Superior temporal gyrus (tissue), 1 donor: ENCODE measurements at regions not wholly inside any gene's neighbourhood (a gene's known extent, or its start where the extent isn't known, plus 50 kb on each side); places are given as distances from the start of the nearest gene placed in this dataset.

Source experiments
- DNase-seq: peaks from one replicate; pipeline ENCODE4 v3.0.0-alpha.2; 2016; ENCODE audit errors: extremely low spot score

DNA sequence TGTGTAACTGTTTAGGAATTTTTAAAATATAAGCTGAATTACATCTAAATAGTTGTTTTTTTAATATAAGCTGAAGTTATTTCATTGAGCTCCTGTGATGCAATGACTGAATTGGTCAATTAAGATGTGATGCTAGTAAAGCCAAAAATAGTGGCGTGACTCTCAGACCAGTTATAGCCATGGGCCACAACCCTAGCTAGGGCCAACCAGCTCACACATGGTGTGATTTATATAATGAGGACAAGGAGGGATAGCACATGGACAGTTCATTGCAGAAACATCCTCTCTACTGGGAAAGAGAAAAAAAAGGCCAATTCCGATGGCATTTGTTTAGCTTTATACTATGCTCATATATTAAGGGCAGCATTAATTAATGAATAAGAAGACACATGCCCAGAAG, 119.3 kb upstream of the PROX1 start:
- no peak for DNase-seq

DNA sequence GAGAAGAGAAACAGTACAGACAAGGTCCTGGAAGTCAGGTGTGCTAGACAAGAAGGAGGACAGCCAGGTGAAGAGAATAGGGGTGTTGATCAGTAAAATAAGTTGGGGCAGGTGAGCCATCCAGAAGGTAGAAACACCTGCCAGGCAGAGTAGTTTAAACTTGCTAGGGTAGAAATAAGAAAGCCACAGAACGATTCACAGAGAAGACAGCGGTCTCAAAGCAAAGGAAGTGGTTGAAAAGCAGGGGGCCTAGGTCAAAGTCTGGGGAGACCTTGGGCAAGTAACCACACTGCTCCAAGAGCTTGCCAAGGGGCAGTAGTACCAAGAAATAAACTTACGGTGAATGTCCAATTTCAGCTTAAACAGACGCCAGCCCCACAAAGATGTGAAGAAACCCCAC, 116.6 kb upstream of the PROX1 start:
- no peak for DNase-seq

DNA sequence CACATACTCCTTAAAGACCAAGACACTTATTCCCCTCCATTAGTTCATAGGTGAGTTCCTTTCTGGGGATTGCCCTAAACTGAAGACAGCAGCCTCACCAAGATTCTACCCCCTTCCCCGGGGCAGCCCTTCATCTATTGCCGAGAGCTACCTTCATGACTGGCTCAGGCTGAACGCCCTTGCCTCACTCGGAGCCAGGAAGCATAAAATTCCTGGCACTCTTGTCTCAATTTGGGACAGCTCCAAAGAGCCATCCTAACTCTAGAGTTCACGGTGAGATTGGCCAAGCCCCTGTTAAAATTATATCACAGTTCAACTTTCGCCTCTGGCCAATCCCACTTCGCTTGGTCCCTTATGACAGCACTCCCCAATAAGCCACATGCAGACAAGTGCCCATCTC, 113.0 kb upstream of the PROX1 start:
- DNase-seq, result no peak

DNA sequence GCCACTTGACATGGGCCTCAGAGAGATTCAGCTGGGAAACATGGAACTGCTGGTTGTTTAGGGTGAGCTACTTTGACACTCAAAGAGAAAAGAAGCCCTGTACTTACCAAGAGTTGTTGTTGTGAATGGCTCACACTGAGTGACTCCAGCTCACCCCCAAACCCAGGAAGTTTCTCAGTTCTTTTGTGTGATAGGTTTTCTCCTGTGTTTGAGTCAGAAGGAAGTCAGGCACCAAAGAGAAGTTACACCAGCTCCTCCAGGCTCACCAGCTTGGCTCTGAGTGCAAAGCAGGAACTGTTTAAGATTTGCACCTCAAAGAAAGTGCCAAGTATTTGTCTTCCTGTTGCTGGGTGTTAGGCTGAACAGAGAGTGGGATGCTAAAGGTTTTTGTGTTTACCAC, 111.2 kb upstream of the PROX1 start:
- no peak for DNase-seq

DNA sequence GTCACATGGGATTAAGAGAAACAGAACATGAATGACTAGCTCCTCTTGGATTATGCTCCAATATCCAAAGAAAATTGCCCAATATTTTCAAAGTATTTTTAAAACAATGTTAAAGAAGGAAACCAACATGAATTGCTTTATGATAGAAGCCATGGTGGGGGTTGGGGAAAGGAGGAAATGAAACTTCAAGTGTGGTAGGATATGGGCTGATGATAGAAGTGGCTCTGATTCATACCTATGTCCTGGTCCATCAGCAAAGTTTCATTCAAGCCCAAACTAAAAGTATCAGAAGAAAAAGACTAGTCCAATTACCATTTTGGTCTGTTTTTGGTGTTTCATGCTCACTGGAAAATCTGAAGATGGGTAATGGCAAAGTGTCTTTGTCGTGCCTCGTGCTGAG, 104.2 kb upstream of the PROX1 start:
- no peak for DNase-seq

DNA sequence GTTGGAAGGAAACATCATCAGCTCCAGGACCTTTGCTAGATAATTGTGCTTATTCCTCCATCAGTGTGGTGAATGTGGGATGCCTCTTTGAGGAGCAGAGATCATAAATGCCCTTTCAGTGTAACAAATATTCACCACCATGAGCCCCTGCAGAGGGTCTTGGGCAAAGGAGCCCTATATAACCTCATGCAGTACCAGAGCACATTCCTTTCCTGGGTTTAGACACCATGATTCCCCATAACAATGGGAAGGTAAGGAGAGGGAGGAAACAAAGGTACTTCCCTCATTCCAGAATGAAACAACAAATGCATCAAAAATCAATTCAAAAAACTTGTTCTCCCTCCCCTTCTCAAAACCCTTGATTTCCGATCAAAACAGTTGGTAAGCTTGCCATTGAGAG, 103.4 kb upstream of the PROX1 start:
- DNase-seq, result no peak

DNA sequence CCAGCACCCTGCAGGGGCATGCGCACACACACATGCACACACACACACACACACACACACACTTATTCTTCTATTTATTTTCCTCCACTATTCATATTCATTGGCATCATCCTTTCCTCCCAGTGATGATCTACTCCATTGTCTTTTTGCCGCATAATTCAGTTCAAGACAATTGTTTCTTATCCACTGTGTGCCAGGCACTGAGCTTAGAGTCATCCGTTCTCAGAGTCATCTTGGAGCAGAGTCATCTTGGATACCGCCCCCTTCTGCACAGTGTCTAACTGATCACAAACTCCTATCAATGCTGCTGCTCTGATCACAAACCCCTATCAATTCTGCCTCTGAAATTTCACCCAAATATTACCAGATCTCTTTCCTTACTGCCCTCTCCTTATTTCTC, 102.8 kb upstream of the PROX1 start:
- DNase-seq, result peak; percentile 83

DNA sequence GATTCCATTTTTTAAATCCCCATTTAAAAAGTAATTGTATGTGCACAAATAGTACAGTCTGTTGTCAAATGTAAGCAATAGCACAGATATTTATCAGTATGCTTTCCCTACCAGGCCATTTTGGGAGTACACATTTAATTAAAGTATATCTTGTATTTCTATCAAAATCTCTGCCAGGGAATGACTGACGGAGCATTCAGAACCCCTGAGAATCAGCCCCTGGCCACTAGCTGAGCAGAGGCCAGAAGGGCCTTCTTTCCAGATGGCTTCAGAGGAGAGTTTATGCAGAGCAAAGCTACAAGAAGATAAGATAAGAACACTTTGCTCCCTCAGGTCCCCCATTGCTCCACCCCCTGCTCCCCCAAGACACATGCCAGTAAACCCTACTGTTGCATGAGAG, 99.9 kb upstream of the PROX1 start:
- DNase-seq, result no peak

DNA sequence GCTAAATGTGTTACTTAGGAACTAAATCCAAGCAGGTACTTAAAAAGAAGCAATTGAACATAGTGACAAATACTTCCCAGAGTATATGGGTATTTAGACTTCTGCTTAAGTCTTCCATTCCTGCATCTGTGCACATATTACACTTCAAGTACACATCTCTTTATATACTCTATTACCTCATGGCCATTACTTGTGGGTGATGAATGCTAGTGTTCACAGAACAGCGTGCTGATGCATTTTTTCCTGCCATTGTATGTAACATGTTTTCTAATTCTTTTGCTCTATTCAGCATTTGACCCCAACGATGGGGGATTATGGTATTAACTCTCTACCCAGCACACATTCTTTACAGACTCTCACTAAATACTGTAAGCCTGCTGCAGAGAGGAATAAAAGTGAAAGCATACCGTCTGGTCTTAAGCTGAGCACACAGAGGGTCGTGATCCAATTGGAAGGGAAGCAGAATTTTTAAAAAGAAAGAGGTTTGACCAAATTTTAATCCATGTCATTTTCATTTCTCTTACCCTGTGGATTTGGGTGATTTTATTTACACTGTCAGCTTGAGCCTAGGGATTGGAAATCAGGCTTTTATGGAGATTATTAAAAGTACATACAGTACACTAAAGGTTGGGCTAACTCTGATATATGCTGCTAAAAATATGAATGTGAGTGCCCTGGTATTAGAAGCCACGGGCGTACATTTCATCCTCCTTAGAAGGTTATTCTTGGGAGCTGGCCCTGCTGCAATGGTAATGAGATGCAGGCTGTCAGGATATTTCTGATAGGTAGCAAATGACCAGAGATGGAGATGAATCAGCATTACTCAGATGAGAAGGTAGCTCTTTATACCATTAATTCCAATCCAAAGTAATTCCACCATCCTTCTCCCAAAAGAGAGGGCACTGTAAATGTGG, 95.5 kb upstream of the PROX1 start:
- peak; percentile 36 for DNase-seq

DNA sequence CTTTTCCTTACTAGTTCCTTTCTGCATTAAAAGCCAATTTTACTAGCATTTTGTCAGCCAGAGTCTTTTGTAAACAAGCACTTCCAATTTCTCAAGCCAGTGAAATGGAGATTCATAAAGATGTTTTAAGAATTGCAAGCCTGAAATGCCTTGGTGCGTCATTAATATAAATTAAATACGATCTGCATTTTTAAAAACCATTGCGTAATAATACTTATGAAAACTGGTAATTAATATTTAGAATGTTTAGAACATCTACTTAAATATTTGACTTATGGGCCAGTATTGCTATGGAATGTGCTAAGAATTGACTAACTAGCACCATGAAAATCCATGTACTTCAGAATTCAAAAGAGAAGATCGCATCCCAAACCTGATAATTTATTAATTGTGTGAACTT, 89.1 kb upstream of the PROX1 start:
- DNase-seq, result no peak

DNA sequence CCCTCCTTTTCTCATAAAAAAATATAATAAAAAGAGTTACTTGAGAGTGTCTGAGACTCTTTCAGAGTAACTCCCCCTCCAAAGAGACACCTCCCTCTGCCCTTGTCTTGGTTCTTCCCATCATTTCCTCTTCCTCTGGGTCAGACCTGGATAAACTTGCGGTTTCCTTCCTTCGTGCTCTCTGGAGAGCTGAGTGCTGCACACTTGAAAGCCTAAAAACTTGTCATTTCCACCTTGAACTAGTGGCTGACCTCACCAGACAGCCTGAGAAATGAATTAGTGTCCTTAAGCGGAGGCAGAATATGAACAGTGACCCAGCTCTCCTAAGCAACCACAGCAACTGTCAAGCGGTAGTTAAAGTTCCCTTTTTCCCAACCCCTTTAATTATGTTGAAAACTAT, 88.4 kb upstream of the PROX1 start:
- no peak for DNase-seq

DNA sequence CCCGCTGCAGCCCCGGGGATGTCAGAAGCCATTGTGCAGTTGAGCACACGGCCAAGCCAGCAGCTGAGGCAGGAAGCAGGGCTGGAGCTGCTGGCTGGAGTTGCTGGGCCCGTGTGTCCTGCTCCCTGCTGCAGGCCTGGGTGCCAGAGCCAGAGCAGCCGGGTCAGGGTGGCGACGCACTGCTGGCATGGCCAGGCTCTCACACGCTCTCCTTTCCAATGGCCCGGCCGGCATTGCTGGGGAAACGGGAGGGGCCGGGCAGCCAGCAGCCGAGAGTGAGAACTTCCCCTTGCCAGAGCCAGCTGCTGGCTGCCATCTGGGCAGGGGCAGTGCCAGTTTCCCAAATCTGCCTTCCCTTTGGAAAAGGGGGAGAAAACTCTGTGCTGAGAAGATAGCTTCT, 82.4 kb upstream of the PROX1 start:
- DNase-seq, result no peak

DNA sequence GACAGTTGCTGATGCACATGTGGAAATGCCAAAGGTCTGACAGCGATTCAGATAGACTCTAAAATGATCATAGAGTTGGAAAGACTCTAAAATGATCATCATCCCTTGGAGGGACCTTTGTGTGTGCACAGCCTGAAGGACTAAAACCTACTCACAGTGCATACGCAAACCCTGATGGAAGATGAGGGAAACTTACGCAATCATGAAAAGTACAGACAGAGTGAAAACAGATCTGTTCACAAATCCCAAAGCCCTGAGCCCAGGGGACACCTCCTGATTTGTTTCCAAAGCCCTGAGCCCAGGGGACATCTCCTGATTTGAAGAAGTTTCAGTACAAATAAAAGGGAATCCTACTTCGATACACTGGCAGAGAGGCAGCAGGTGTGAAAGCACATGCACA, 79.3 kb upstream of the PROX1 start:
- no peak for DNase-seq

DNA sequence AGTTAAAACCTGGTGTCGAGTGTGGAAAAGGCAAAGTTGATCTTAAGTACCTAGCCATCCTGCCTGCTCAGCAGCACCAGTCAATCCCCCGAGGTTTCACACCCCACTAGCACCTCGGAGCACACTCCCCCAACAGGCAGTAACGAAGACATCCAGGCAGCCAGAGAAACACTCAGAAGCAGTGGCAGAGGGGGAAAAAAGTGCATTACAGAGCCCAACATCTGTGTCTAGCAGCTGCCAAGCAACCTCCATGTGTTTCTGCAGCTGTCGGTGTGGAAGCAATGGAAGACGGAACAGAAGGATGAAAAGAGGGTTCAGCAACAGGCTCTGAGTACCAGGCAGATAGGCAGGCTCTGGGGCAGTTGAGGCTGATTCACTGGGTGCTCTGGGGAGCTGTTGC, 73.4 kb upstream of the PROX1 start:
- DNase-seq, result no peak

DNA sequence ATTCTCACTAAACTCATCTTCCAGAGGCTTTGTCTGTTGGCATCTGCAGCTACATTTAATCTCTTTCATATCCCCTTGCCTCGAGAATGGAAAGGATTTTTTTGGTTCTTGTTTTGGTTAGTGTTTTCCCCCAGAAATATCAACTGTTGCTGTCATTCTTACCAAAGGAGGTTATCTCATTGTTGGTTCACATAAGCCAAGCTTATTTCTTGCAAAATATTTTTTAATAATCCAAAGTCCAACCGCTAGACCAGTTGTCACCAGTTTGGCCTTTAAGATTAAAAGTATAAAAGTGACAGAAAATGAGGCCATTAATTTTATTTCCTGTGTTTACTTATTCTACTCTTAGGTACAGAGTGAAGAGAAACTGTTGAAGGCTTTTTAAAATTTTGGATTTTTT, 66.5 kb upstream of the PROX1 start:
- DNase-seq, result no peak

DNA sequence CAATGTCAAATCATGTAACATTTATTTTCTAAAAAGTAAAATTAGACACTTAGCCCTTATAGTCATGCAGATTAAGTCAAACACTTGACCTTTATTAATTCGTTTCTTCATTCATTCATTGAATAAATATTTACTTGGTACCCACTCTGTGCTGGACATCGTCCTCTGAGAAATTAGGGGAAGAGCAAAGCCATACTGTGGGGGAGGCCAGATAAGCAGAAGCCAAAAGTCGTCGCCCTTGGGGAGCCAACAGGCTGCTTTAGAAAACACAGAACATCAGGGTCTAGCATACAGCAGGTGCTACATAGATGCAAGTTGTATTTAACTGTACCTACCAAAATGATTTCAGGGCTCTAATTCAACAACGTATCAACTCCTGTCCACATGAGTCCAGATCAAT, 66.1 kb upstream of the PROX1 start:
- DNase-seq, result no peak

DNA sequence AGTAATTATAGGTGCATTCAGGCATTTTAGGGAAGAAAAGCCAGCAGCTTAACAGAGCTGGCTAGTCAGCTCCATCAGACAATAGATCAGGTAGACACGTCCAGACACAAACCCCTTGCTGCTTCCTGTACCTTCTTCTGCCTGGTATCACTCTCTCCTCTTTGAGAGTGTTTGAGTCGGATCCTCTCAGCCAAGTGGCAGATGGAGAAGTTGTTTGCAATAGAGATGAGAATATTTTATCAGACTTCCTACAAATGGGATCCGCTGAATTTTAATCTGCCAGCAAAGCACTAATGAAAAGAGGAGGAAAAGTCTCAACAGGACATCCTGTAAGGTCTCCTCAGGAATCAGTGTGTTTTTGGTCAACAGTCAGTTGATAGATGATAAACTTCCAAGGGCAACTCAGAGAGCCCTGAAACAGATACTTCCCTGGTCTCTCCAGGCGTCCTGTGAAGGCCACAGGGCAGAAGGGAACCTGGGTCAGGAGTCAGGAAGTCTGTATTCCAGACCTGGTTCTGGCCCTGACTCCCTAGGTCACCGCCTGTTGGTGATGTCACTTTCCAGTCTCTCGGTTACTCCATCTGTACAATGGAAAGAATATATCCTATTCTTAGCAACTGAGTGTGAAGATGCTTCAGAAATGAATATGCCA, 62.1 kb upstream of the PROX1 start:
- DNase-seq, result no peak

DNA sequence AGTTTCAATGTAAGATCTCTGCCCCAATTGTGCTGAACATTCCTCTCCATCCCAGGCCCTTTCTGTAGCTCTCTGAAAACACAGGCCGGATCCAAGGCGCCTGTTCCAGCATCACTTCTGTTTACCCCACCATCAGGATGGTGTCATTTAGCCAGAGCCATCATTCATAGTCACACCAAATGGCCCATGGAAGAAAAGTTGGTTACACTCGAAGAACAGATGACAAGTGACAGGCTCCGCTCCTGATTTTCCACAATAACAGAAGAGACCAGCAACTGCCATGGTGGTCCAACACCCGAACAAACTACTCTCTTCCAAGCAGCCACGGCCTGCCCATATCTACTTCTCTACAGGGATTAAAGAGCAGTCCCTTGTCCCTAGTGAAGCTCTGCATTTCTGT, 59.9 kb upstream of the PROX1 start:
- DNase-seq, result no peak

DNA sequence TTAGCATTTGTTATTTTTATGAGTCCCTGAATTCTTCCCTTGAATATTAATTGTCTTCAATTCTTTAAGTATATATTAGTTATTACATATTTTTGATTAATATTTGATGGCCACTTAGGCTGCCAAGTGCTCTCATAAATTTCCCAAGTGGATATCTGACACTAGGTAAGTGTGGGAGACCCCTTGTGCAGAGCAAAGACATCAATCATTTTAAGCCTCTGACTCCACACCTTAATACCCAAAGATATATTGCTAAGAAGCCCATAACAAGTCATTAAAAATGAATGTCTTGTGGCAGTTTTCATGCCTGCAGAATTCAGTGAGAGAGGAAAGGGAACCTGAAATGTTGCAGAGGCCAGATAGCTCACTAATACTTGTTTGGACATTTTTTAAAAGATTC, 58.4 kb upstream of the PROX1 start:
- DNase-seq, result no peak

DNA sequence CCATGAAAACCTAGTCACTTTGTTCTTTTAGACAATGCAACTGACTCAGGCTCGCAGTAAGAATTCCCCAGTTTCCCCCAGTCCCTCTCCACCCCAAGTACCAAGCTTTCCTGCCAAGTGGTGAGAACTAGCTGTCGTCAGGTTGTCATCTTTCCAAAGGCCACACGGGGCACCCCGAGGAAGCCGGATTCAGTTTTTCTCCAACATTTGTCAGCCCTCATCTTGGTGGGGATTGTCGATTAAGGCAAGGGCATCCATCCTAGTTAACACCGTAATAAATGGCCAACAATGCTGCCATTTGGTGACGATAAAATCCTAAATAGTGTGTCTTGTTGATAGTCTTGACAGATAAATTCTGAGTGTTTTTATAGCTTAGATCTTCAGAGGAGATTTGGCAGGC, 55.9 kb upstream of the PROX1 start:
- DNase-seq, result no peak

DNA sequence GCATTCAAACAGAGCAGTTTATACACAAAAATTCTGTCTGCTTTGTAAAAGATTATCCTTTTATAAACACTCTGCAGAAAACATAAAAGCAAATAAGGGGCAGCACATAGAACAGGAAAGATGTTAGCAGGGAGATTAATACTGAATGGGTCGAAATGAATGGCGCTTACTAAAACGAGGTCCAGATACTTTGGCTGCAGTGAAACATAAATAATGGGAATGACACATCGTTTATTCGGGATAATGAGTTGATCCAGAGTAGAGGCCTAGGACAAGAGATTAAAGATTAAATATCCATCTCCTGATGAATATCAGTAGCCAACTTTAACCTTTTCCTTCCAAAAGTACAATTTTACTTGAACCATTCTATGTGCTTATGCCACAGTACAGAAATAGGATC, 54.4 kb upstream of the PROX1 start:
- DNase-seq, result no peak

DNA sequence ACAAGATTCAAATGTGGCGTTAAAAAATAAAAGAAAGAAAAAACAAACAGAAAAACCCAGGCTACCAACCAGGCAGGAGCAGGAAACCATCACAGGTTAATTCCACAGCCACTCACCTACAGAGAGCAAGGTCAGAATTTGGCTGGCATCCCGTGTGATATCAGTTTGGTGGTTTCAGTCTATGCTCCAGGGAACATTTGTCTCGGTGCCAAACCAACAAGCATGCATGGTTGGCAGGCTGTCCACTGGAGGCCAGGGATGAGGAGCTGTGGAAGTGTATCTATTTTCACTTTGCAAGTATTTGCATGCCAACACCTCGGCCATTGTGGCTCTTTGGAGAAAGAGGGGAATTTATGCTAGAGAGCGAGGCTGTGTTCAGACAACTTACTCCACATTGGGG, 53.1 kb upstream of the PROX1 start:
- DNase-seq, result no peak

DNA sequence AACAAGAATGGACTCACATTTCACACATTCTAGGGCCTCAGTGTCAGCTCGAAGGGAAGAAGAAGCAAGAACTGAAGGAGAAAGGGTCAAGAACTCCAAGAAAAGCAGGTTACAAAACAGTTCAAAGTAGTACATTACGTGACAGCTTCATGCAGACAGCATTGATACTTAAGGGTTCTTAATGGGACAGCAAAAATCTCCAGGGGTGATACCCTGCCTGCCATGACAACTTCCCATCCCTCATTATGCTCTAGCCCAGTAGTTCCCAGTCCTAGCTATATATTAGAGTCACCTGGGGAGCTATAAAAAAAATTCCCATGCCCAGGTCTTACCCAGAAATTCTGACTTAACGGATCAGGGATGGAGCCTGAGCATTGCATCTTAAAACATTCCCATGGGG, 51.2 kb upstream of the PROX1 start:
- DNase-seq, result no peak
